ENCODE measurements at regions not wholly inside any gene's neighbourhood (a gene's known extent, or its start where the extent isn't known, plus 50 kb on each side); places are given as distances from the start of the nearest gene placed in this dataset.
"Not testable (repeated sequence)": the region's sequence is repeated elsewhere in the genome, so short reads cannot be mapped to it uniquely, and the experiment has no call there.

DNA sequence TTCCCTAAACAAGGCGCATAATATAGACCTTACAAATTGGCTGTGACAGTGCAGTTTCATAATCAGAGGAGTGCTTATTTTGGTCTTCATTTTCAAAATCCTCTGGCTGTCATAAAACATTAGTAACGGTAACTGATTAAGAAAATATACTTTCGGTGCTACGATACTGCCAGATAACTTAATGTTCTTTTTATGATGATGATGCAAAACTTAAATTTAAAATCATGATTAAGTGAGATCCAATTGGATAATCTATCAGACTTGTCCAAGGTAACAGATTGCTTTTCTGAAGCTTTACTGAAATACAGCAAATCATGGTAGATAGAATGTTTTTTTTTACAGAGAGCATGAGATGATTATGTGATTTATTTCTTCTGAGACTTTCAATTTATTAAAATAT, 364.2 kb upstream of the CNTN3 start:
- no peak for DNase-seq (ENCODE audit: low read depth)
- TF ChIP-seq, protein P1, sequence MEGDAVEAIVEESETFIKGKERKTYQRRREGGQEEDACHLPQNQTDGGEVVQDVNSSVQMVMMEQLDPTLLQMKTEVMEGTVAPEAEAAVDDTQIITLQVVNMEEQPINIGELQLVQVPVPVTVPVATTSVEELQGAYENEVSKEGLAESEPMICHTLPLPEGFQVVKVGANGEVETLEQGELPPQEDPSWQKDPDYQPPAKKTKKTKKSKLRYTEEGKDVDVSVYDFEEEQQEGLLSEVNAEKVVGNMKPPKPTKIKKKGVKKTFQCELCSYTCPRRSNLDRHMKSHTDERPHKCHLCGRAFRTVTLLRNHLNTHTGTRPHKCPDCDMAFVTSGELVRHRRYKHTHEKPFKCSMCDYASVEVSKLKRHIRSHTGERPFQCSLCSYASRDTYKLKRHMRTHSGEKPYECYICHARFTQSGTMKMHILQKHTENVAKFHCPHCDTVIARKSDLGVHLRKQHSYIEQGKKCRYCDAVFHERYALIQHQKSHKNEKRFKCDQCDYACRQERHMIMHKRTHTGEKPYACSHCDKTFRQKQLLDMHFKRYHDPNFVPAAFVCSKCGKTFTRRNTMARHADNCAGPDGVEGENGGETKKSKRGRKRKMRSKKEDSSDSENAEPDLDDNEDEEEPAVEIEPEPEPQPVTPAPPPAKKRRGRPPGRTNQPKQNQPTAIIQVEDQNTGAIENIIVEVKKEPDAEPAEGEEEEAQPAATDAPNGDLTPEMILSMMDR (IDR thresholded peaks at IDR 0.05; ENCODE audit: control insufficient read depth, extremely low read depth, insufficient read depth): no peak

DNA sequence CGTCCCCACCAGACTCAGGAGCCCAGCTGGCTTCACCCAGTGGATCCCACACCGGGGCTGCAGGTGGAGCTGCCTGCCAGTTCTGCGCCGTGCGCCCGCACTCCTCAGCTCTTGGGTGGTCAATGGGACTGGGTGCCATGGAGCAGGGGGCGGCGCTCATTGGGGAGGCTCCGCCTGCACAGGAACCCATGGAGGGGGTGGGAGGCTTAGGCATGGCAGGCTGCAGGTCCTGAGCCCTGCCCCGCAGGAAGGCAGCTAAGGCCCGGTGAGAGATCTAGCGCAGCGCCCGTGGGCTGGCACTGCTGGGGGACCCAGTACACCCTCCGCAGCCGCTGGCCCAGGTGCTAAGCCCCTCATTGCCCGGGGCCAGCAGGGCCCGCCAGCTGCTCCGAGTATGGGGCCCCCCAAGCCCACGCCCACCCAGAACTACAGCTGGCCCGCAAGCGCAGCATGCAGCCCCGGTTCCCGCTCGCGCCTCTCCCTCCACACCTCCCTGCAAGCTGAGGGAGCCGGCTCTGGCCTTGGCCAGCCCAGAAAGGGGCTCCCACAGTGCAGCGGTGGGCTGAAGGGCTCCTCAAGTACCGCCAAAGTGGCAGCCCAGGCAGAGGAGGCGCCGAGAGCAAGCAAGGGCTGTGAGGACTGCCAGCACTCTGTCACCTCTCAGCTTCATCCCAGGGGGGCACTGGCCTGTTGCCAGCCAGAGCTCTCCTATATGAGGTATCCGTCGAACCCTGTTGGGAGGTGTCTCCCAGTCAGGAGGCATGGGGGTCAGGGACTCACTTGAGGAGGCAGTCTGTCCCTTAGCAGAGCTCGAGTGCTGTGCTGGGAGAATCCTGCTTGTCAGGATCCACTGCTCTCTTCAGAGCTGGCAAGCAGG, 370.8 kb upstream of the CNTN3 start:
- H3K4me3 ChIP-seq (ENCODE audit: low read depth, low read length); DNase-seq (ENCODE audit: low read depth): not testable (repeated sequence)

More for the DNA sequence above, 364.2 kb upstream of the CNTN3 start:
- H3K4me3 ChIP-seq (ENCODE audit: low read depth, low read length): no peak overlapping the region

DNA sequence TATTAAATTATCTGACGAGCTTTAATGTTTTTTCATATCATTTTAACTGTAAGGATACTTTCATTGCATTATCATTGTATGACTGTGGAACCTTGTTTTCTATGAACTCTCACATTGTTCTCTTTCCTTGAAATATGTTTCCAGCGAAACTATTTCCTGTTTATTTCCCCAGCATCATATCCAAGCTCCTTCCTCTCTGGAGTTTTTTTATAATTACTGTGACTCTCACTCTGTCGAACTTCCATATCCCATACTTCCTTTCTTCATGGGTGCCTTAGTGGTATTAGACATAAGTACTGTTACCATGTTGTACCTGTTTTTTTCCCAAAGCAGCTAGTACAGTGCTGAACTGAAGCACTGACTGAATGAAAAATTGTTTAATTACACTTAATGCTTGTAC, 373.6 kb upstream of the CNTN3 start:
- TF ChIP-seq, protein P1 (IDR thresholded peaks at IDR 0.05; ENCODE audit: control insufficient read depth, extremely low read depth, insufficient read depth): no peak
- no peak for DNase-seq (ENCODE audit: low read depth)
- H3K4me3 ChIP-seq (ENCODE audit: low read depth, low read length): no peak overlapping the region

DNA sequence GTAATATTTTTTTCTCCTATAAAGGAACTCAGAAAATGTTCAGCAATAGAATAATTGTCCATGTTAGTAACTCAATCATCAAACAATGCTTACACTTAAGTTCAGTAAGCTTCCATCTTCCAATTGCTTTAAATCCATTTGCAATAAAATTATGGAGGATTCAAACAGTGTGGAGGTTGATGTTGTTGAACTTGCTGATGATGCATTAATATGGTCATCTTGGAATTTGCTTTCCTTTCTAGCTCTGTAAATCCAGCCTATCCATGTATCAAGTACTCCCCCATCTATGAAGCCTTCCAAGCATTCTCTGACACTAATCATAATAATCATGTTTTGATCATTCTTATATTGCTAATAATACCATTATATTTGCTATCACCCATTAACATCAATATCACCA, 378.4 kb upstream of the CNTN3 start:
- no peak for DNase-seq (ENCODE audit: low read depth)
- TF ChIP-seq, protein P1 (IDR thresholded peaks at IDR 0.05; ENCODE audit: control insufficient read depth, extremely low read depth, insufficient read depth): no peak
- no peak overlapping the region for H3K4me3 ChIP-seq (ENCODE audit: low read depth, low read length)

DNA sequence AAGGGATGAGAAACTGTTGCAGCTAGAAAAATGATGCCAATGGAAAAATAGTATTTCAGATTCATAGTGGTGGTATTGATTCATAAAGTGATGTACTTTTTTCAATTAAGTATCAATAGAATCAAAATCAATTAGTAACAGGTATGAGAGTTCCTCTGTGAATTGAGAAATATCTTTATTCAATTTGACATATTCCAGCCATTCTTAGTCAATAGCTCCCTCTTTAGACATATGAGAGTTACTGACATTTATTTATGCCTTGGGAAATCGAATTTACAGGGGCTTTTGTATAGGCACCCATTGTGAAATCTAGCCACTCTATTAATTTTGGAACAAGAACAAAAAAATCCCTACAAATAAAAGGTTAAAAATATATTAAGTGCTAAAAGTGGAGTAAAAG, 386.9 kb upstream of the CNTN3 start:
- H3K4me3 ChIP-seq (ENCODE audit: low read depth, low read length): no peak overlapping the region
- TF ChIP-seq, protein P1 (IDR thresholded peaks at IDR 0.05; ENCODE audit: control insufficient read depth, extremely low read depth, insufficient read depth): peak; percentile 53
- DNase-seq (ENCODE audit: low read depth): peak; percentile 7

DNA sequence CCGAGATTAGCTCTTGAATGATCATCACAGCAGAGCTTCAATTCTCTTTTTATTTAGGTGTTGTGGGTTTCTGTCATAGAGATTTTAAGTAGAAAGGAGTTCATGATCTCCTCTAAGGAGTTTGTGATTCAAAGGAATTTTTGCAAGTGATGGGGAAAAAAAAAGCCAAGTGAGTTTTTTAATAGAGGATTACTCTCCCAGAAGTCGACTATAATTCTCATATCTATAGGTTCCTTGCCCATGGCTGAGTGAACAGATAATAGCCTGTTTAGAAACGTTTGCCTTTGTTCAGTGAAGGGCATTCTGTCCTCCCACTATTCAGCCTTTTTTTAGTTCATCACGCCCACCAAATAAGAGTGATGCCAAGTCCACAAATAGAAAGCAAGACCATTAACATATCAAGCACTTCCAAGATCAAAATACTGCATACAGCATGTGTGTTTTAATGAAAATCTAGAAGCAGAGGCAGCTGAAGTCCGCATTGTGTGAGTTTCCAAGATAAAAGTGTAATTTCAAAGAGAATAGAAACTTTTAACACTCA, 398.4 kb upstream of the CNTN3 start:
- no peak overlapping the region for H3K4me3 ChIP-seq (ENCODE audit: low read depth, low read length)
- TF ChIP-seq, protein P1 (IDR thresholded peaks at IDR 0.05; ENCODE audit: control insufficient read depth, extremely low read depth, insufficient read depth): no peak
- no peak for DNase-seq (ENCODE audit: low read depth)

DNA sequence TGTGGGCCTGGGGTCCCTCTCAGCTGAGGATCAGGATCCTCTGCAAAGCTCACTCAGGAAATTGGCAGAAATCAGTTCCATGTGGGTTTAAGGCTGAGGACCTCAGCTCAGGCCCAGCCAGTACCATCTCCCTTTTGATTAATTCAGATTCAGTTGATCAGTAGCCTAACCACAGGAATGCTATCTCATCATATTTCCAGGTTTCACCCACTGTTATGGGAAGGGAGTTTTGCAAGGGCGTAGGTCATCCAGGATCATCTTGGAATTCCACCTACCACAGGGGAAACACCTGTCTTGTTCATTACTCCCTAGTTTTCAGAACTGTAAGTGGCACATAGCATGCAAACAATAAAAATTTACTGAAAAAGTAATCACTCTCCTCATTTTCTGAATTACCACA, 399.5 kb upstream of the CNTN3 start:
- H3K4me3 ChIP-seq (ENCODE audit: low read depth, low read length): no peak overlapping the region
- no peak for DNase-seq (ENCODE audit: low read depth)
- TF ChIP-seq, protein P1 (IDR thresholded peaks at IDR 0.05; ENCODE audit: control insufficient read depth, extremely low read depth, insufficient read depth): no peak

All from LNCaP clone FGC (cell line).